H9 (cell line): ENCODE measurements at regions not wholly inside any gene's neighbourhood (a gene's known extent, or its start where the extent isn't known, plus 50 kb on each side); places are given as distances from the start of the nearest gene placed in this dataset.

ENCODE experiments used
- DNase-seq: peaks from one replicate; pipeline ENCODE4 v3.0.0-alpha.2; 2017
- H2AFZ ChIP-seq: one replicate; pipeline ENCODE4 v1.6.1; 2013; ENCODE audit warnings: mild to moderate bottlenecking, low read length, control low read depth, moderate library complexity
- H2AK5ac ChIP-seq: 2 replicates; pipeline ENCODE4 v1.6.1; 2013; ENCODE audit warnings: low read length, control low read depth, mixed read lengths; ENCODE audit not compliant: insufficient read length
- H2BK120ac ChIP-seq: one replicate; pipeline ENCODE4 v1.6.1; 2013; ENCODE audit warnings: low read depth, mild to moderate bottlenecking, low read length, control low read depth, inconsistent platforms; ENCODE audit not compliant: poor library complexity, severe bottlenecking
- H2BK12ac ChIP-seq: 2 replicates; pipeline ENCODE4 v1.6.1; 2013; ENCODE audit warnings: low read length, control low read depth, mixed read lengths, low read depth; ENCODE audit not compliant: insufficient read length
- H2BK15ac ChIP-seq: 2 replicates; pipeline ENCODE4 v1.6.1; 2013; ENCODE audit warnings: low read depth, low read length, control low read depth
- H2BK20ac ChIP-seq: one replicate; pipeline ENCODE4 v1.6.1; 2013; ENCODE audit warnings: low read depth, mild to moderate bottlenecking, low read length, control low read depth, inconsistent platforms; ENCODE audit not compliant: poor library complexity, severe bottlenecking
- H2BK5ac ChIP-seq: 2 replicates; pipeline ENCODE4 v1.6.1; 2013; ENCODE audit warnings: low read length, control low read depth, mixed read lengths; ENCODE audit not compliant: insufficient read length
- H3K14ac ChIP-seq: 2 replicates; pipeline ENCODE4 v1.6.1; 2013; ENCODE audit warnings: low read length, control low read depth; ENCODE audit not compliant: insufficient read depth
- H3K18ac ChIP-seq: 2 replicates; pipeline ENCODE4 v1.6.1; 2013; ENCODE audit warnings: low read depth, mild to moderate bottlenecking, mixed read lengths, low read length, control low read depth; ENCODE audit not compliant: insufficient read length
- H3K23ac ChIP-seq: 2 replicates; pipeline ENCODE4 v1.6.1; 2013; ENCODE audit warnings: low read length, control low read depth, mixed read lengths, low read depth; ENCODE audit not compliant: insufficient read length
- H3K23me2 ChIP-seq: 2 replicates; pipeline ENCODE4 v1.6.1; 2013; ENCODE audit warnings: low read depth, mild to moderate bottlenecking, mixed read lengths, low read length, control low read depth; ENCODE audit not compliant: insufficient read length, poor library complexity, severe bottlenecking
- H3K27ac ChIP-seq: 2 replicates; pipeline ENCODE4 v1.5.1; 2013; ENCODE audit warnings: low read length, control low read depth, mixed read lengths, low read depth; ENCODE audit not compliant: insufficient read length
- H3K27me3 ChIP-seq: 2 replicates; pipeline ENCODE4 v1.6.1; 2013; ENCODE audit warnings: low read length, control low read depth, inconsistent platforms; ENCODE audit not compliant: insufficient read depth
- H3K4ac ChIP-seq: 2 replicates; pipeline ENCODE4 v1.6.1; 2013; ENCODE audit warnings: low read depth, mild to moderate bottlenecking, control low read depth, inconsistent platforms, low read length, moderate library complexity
- H3K4me1 ChIP-seq: 2 replicates; pipeline ENCODE4 v1.6.1; 2013; ENCODE audit warnings: low read length, control low read depth, inconsistent platforms; ENCODE audit not compliant: insufficient read depth
- H3K4me2 ChIP-seq: 2 replicates; pipeline ENCODE4 v1.6.1; 2013; ENCODE audit warnings: low read length, control low read depth, mixed read lengths; ENCODE audit not compliant: insufficient read length, insufficient read depth
- H3K56ac ChIP-seq: 2 replicates; pipeline ENCODE4 v1.6.1; 2013; ENCODE audit warnings: low read depth, mild to moderate bottlenecking, mixed read lengths, low read length, control low read depth; ENCODE audit not compliant: insufficient read length
- H3K79me1 ChIP-seq: 2 replicates; pipeline ENCODE4 v1.6.1; 2013; ENCODE audit warnings: low read depth, mild to moderate bottlenecking, moderate library complexity, low read length, control low read depth, inconsistent platforms; ENCODE audit not compliant: insufficient read depth, poor library complexity, severe bottlenecking
- H3K79me2 ChIP-seq: 2 replicates; pipeline ENCODE4 v1.6.1; 2013; ENCODE audit warnings: low read length, control low read depth, inconsistent platforms; ENCODE audit not compliant: insufficient read depth
- H3K9ac ChIP-seq: 2 replicates; pipeline ENCODE4 v1.6.1; 2013; ENCODE audit warnings: low read length, control low read depth, mixed read lengths; ENCODE audit not compliant: insufficient read length; ENCODE audit errors: extremely low read depth
- H3K9me3 ChIP-seq: one replicate; pipeline ENCODE4 v1.6.1; 2013; ENCODE audit warnings: low read depth, low read length, inconsistent platforms; ENCODE audit not compliant: control insufficient read depth
- H3T11ph ChIP-seq: one replicate; pipeline ENCODE4 v1.6.1; 2013; ENCODE audit warnings: mild to moderate bottlenecking, low read length, control low read depth, inconsistent platforms
- H4K20me1 ChIP-seq: one replicate; pipeline ENCODE4 v1.6.1; 2013; ENCODE audit not compliant: control insufficient read depth, insufficient read length, insufficient read depth
- H4K5ac ChIP-seq: 2 replicates; pipeline ENCODE4 v1.6.1; 2013; ENCODE audit warnings: low read depth, mild to moderate bottlenecking, mixed read lengths, low read length, control low read depth; ENCODE audit not compliant: insufficient read length
- H4K8ac ChIP-seq: replicated peaks from 2 replicates; pipeline ENCODE4 v1.6.1; 2013; ENCODE audit warnings: low read length, control low read depth, mixed read lengths, low read depth; ENCODE audit not compliant: insufficient read length
- H4K91ac ChIP-seq: 2 replicates; pipeline ENCODE4 v1.6.1; 2013; ENCODE audit warnings: low read depth, mild to moderate bottlenecking, moderate library complexity, mixed read lengths, low read length, control low read depth; ENCODE audit not compliant: insufficient read length
- H3K27ac Mint-ChIP-seq, 3 experiments: 2 replicates in 2 of 3; 3 replicates in 1 of 3; pipeline ENCODE4 v1.8.0; 2020 to 2021; ENCODE audit warnings: mixed read lengths in 3 of 3, mild to moderate bottlenecking in 1 of 3, moderate library complexity in 1 of 3
- H3K27me3 Mint-ChIP-seq: 2 replicates; pipeline ENCODE4 v1.8.0; 2021; ENCODE audit warnings: low read depth, mild to moderate bottlenecking, moderate library complexity, mixed read lengths
- H3K36me3 Mint-ChIP-seq, 3 experiments: 2 replicates in 2 of 3; 3 replicates in 1 of 3; pipeline ENCODE4 v1.8.0; 2020 to 2021; ENCODE audit warnings: low read depth in 3 of 3, mixed read lengths in 3 of 3; ENCODE audit not compliant: insufficient read depth in 1 of 3
- H3K4me1 Mint-ChIP-seq, 2 experiments: 2 replicates each; pipeline ENCODE4 v1.8.0; 2020; ENCODE audit warnings: mixed read lengths in 2 of 2
- H3K4me3 Mint-ChIP-seq, 2 experiments: 2 replicates in 1 of 2; 3 replicates in 1 of 2; pipeline ENCODE4 v1.8.0; 2020 to 2021; ENCODE audit warnings: mild to moderate bottlenecking in 2 of 2, mixed read lengths in 2 of 2, moderate library complexity in 1 of 2
- H3K9me3 Mint-ChIP-seq, 2 experiments: 2 replicates in 1 of 2; 3 replicates in 1 of 2; pipeline ENCODE4 v1.8.0; 2020; ENCODE audit warnings: mild to moderate bottlenecking in 2 of 2, mixed read lengths in 2 of 2, moderate library complexity in 1 of 2
- CTCF ChIP-seq: fragments of 200-600 bp; sonication (generic); conservative IDR thresholded peaks from 3 replicates; pipeline ENCODE4 v1.8.0; 2021; ENCODE audit warnings: antibody characterized with exemption, mild to moderate bottlenecking
- WGBS: extraction: QIAGEN DNeasy Blood & Tissue Kit; methylation state at CpG from one replicate; pipeline ENCODE4 v1.1.7; 2013; ENCODE audit warnings: missing lambda C conversion rate, low lambda C conversion rate, mixed read lengths; ENCODE audit not compliant: insufficient read length; ENCODE audit errors: extremely low coverage; 5-methylcytosine and 5-hydroxymethylcytosine counted together

GRCh38 chr3:6542795-6543194, 318.1 kb upstream of the GRM7 start:
- peaks cover 2% of the 10 kb centered on the region for H3K79me1 ChIP-seq
- H4K5ac ChIP-seq = no peak overlapping the region
- no peak overlapping the region for H3T11ph ChIP-seq
- Mint-ChIP-seq H3K9me3 (peaks cover 4 to 7% of the 10 kb centered on the region in 2 experiments; a peak in 4 of 5 replicates), H3K4me3 (no peak overlapping the region), H3K27me3 (no peaks in the 10 kb centered on the region), H3K36me3 (peaks cover 0 to 3% (median 0%) of the 10 kb centered on the region in 3 experiments; a peak in 1 of 7 replicates), H3K4me1 (no peaks in the 10 kb centered on the region), H3K27ac (no peak overlapping the region)
- H3K4me1 ChIP-seq = no peaks in the 10 kb centered on the region
- H3K23ac ChIP-seq = no peak overlapping the region
- no peak overlapping the region for H2BK12ac ChIP-seq
- no peak for TF ChIP-seq CTCF
- H3K9me3 ChIP-seq = no peaks in the 10 kb centered on the region
- DNase-seq = no peak
- no peaks in the 10 kb centered on the region for H3K27me3 ChIP-seq
- H4K8ac ChIP-seq = no peak overlapping the region
- H3K14ac ChIP-seq = no peak overlapping the region
- H2AK5ac ChIP-seq = no peak overlapping the region
- no peak overlapping the region for H2BK5ac ChIP-seq
- no peak overlapping the region for H2BK15ac ChIP-seq
- H2BK120ac ChIP-seq = no peak overlapping the region
- H3K4me2 ChIP-seq = no peak overlapping the region
- H4K20me1 ChIP-seq = no peaks in the 10 kb centered on the region
- H3K79me2 ChIP-seq = no peaks in the 10 kb centered on the region
- H3K23me2 ChIP-seq = no peaks in the 10 kb centered on the region
- WGBS = no CpG with 5 or more reads among the region's 3 CpGs
- H3K18ac ChIP-seq = no peak overlapping the region
- H3K27ac ChIP-seq = no peak overlapping the region
- H2AFZ ChIP-seq = no peak overlapping the region
- H2BK20ac ChIP-seq = no peak overlapping the region
- no peak overlapping the region for H3K9ac ChIP-seq
- no peak overlapping the region for H3K56ac ChIP-seq
- H3K4ac ChIP-seq = no peak overlapping the region
- H4K91ac ChIP-seq = no peak overlapping the region
